Dedifferentiated amniotic fluid mesenchymal stem cell (primary cell): ENCODE measurements at regions not wholly inside any gene's neighbourhood (a gene's known extent, or its start where the extent isn't known, plus 50 kb on each side); places are given as distances from the start of the nearest gene placed in this dataset.

Experiments used
- DNase-seq: peaks from one replicate; pipeline ENCODE4 v3.0.0-alpha.2; 2016; ENCODE audit errors: extremely low spot score

DNA sequence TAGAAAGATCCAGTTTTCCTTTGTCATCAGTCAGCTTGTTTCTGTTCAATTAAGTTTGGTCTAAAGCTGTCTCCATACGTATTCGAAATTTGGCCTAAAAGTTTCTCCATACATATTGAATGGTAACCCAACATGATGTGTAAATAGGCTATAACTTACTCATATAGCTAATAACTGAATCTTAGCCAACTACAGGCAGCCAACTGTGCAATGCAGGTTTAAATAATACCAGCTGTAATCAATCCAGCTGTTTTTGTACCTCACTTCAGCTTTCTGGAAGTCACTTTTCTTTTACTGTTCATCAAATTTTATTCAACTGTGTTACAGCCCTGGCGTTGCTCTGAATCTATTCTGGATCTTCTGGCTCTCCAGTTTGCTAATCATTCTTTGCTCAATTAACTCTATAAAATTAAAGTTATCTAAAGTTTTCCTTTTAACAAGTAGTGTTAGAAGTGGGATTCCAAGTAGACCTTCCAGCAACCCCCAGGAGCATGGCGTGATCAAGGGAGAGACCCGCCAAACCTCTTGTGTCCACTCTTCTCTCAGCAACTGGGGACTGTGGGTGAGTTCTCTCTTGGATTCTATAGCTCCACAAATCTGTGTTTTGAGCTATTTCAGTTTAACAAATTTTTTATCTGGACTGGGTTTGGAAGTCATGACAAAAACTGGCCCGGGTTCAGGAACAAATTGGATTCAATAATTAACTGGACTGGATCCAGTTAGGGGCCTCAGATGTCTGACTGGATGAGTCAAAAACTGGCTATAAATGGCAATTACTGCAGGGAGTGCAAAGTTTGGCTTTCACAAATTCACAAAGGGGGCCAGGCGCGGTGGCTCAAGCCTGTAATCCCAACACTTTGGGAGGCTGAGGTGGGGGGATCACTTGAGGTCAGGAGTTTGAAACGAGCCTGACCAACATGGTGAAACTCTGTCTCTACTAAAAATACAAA lies 329.7 kb upstream of the ST6GAL2 start:
- no peak for DNase-seq

DNA sequence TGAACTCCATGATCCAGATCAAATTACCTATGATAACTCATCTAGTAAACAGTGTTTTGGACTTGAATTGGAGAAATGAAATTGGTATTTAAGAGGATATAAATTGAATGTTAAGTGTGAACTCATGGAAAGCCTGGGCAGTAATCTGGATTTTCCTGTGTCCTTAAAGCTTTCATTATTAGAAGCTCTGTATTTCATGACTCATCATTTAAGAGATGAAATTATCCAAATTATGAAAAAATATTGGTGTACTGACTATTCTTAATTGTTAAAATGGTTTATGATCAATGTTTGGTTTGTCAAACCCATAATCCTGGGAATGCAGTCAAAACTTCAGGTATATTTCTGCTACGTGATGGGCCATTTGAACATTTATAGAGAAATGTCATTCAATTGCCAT lies 332.2 kb upstream of the ST6GAL2 start:
- DNase-seq, result no peak

DNA sequence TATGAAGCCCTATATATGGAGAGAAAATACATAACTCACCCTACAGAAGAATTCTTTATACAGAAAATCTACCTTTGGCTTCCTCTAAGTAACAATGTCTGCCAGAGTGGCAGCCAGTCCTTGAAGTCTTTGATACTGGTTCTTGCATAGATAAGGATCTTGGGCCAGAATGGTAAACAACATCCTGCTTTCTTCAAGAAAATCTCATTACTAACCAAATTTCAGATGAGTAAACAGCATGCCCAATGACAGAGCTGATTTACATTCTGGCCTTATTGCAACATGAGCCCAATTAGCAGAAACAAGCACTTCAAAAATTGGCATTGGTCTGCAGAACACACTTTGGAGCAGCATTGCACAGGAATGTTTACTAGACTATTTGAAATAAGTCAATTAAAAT lies 336.5 kb upstream of the ST6GAL2 start:
- DNase-seq, result no peak

DNA sequence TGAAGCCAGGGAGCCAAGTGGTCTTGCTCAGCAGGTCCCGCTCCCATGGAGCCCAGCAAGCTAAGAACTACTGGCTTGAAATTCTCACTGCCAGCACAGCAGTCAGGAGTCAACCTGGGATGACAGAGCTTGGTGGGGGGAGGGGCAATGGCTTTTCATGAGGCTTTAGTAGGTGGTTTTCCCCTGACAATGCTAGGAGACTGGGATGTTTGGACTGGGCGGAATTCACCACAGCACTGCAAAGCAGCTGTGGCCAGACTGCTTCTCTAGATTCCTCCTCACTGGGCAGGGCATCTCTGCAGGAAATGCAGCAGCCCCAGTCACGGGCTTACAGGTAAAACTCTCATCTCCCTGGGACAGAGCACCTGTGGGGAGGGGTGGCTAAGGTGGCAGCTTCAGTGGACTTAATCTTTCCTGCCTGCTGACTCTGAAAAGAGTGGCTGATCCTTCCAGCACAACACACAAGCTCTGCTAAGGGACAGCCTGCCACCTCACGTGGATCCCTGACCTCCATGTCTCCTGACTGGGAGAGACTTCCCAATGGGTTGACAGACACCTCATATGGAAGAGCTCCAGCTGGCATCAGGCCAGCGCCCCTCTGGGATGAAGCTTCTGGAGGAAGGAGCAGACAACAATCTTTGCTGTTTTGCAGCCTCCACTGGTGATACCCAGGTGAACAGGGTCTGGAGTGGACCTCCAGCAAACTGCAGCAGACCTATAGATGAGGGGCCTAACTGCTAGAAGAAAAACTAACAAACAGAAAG lies 349.7 kb upstream of the ST6GAL2 start:
- no peak for DNase-seq

DNA sequence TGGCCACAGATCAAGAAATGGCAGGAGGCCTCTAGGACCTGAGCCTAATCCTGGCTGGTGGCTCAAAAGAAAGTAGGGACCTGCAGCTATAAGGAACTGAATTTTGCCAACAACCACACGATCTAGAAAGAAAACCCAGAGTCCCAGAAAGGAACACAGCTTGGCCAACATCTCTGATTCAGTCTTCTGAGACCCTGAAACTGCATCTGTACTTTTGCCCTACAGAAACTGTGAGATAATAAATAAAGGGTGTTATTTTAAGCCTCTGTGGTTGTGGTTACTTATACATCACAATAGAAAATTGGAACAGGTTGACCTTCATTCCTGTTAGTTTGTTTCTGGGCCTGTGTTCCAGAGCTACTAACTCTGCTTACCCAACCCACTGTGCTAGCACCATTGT lies 356.8 kb upstream of the ST6GAL2 start:
- DNase-seq, result no peak

DNA sequence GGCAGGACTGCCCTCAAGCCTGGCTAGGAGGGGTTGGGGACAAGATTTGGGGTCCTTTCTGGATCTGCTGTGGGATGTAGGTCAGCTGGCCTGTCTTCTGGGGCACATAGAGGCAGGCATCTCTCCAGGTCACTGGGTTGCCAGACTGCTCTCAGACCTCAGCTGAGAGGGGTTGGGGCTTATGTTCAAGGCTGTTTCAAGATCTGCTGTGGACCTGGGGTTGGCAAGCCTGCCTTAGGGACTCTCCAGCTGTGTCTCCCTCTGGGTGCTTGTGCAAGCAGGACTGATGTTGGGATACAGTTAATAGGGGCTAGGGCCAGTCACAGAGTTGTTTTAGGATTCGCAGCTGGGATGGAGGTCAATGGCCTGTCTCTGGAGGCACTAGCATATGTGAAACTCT lies 363.0 kb upstream of the ST6GAL2 start:
- DNase-seq, result no peak

DNA sequence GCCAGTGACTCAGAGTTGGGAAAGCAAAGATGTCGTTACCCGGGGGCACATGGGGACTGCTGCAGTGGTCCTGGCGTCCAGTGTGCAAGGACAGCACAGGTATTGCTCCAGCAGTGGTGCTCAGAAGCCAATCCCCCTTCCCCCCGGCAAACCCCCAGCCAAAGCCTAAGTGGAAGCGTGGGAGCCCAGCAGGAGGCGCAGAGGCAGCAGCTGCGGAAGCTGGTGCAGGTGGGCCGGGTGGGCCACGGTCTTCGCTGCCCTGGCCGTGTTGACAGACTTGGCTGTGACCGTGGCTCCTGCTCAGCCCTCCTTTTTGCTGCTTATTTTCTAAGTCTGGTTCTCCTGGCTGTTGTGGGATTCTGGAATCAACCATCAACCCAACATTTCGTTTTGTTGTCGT lies 369.8 kb upstream of the ST6GAL2 start:
- DNase-seq, result no peak

DNA sequence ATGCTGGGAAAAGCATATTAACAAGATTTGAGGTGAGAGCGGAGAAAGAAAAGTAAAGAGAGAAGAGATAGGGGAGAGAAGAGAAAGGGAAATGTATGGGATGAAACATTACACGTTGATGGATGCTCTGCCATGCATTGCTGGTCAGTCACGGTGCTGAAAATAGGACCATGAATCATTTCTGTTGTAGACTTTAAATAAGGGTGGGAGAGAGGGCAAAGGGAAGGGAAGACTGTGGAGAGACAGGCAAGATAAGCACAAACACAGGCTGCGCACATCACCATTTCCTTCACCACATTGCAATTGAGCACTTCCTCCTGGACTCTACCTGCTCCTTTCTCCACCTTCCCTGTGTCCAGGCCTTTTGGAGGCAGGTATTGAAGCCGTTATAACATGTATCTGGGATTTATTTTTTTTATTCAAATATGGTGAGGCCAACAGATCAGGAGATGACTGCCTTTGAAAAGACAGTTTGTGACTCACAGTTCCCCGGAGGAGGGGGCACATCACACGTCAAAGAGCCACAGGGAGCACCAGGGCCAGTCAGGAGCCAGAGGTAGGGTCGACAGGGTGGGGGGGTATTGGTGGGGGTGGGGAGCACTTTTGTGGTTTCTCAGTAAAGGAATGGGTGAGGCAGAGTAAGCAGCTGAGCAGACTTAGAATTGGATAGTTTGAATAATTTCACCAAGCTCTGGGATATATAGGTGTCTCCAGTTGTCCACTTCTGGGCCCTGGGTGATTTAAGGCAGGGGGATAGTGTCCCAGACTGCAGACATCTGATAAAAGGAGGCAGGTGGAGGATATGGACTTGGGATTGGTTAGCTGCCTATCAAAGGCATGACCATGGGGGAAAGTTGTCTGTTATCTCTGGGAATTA lies 372.8 kb upstream of the ST6GAL2 start:
- DNase-seq, result no peak

DNA sequence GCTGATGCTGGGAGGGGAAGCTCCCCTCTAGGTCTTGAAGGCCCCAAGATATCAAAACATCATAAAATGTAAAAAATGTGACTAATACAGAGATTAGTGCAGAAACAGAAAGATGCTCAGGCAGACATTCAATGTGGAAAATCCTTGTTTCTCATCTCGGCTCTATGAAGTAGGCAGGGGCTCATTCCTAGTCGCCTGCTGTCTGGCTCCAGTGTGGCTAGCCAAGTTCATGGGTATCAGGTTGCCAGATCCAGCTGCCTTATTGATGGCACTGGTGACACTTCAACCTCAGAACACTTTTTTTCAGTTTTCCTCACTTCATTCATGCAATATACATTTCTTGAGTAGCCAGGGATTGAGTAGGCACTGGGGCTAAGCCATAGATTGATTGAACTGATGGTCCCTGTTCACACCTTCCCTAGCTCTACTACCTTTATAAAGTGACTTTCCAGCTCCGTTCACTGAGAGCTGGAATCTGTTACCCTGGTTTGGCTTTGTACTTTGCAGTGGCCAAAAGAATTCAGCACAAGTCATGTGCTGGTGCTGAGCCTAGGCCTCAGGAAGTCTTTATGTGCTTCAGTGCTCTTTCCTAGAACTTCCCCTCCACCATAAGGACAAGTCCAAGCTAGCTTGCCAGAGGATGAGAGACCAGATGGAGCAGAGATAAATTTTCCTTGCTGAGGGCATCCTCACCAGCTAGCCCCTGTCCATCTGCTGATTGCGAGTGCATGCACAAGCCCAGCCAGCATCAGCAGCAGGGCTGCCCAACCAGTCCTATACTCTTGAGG lies 373.6 kb upstream of the ST6GAL2 start:
- DNase-seq, result no peak

DNA sequence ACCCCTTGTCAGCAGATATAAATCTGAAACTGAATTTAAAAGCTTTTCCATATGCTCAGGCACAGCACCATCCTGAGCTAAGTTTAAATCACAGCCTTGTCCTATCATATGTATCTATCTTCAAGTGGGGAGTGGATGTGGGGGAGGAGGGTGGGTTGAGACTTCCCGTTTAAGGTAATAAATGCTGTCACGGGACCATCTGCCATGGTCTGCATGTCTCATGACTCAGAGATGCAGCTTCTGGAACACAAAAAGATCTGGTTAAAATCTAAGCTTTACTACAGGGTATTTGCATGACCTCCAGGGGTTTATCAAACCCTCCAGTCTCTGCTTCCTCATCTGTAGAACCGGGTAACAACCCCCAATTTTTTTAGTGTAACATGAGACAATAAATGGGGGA lies 377.7 kb upstream of the ST6GAL2 start:
- no peak for DNase-seq

DNA sequence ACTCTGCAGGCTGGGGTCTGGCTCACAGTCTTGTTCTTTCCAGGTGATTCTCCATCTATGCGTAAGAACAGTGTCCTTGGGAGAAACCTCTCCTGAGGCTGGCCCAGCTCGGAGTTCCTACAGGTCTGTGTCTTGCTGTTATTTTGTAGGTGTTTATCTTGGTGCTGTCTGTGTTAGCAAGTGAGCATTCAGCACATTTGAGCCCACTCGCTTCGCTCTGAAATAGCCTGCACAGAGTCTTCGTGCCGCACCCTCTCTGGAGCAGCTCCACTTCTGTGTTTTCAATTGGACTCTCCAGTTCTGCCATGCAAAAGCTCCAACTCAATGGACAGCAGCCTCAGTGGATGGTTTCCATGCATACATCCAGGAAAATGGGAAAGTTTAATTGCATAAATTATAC lies 378.2 kb upstream of the ST6GAL2 start:
- no peak for DNase-seq

DNA sequence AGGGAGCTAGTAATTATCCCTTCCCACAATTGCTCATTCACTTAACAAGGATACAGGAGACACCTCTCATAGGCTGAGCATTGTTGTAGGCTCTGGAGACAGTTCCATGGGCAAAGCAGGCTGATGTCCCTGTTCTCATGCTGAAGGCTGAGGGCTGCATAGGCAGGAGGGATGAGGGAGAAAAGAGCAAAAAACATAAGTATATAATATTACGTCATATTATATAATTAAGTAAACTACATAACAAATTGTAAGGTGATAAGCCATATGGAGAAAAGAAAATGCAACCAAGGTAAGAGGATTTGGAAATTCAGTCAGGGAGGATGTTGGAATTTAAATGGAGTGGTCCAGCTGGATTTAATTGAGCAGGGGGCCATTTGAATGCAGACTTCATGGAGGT lies 380.6 kb upstream of the ST6GAL2 start:
- DNase-seq, result no peak

DNA sequence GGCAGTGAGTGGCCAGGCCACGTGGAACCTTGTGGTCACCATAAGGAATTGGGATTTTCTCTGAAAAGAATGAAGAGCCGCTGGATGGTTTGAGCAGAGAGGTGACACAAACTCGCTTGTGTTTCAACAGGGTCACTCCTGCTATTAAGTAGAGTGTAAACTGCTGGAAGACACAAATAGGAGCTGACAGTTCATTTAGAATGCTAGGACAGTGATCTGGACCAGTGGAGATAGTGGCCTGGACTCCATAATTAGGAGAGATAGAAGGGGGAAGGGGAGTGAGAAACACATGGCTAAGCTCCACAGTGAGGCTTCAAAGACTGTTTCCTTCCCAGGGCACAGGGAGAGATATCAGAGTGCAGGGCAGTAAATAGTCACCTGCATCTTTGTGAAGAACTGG lies 381.1 kb upstream of the ST6GAL2 start:
- no peak for DNase-seq

DNA sequence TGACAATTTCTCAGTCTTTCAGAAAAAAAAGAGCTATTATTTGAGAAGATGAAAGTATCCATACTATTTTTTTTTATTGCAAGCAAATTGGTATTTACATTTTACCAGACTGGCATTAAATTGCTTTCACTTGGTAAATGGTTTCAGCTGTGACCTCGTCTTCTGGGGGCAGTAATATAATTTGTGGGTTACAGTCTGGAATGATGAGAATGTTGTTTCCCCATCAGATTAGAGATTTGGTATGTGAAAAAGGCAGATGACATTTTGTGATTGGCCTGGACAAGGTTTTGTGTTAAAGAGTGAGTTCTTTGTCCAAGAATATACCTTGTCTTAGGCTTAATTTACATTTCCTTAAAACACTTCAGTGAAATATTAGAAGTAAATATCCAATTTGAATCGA lies 390.1 kb upstream of the ST6GAL2 start:
- no peak for DNase-seq

DNA sequence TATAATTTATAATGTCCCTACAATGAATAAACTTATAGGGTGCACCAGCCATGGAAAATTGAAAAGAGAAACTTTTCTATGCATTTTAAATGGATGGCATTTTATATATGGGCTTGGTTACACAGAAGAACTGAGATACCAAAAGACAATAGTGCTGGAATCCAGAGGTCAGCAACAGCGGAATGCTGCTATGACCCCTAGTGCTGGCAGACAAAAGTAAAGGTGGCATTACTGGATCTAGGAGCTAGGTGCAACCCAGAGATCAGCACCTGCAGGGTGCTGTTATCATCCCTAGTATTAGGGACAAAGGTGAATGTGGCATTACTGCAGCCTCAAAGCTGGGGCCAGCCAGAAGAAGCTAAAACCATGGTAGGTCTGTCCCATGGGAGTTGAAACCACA lies 392.7 kb upstream of the ST6GAL2 start:
- DNase-seq, result no peak

DNA sequence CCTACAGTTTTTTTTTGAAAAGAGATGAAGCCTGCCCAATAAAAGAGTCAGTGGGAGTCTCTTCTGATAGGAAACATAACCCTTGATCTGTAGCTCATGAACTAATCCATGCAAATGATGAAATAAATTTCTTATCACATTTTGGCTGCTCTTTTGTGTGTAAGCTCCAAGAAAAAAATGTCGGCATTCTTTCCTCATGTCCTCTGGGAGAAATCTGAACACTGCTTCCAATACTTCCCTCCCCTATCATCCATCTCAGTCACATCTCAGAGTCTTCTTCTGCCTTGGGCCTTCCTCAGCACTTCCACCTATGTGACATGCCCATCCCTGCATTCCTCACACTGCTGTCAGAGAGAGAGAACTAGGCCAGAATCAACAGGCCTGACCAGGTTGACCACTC lies 395.7 kb upstream of the ST6GAL2 start:
- DNase-seq, result no peak

DNA sequence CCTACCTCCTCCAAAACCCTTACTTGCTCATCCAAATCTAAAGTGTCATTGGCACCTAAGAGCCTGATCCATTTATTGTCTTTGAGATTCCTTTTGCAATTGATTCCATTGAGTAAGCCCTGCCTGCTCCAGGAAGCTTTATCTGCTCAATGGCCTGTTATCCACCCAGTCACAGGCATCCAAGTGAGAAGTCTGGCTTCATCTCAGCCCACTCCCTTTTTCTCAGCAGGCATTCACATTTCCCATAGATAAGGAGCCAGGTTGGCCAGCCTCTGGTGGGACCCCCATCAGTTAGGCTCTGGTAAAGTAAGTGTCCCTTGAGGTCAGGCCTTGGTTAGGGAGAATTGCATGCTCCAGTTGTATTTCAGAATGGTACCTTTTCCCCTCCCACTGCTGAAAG lies 396.2 kb upstream of the ST6GAL2 start:
- no peak for DNase-seq

DNA sequence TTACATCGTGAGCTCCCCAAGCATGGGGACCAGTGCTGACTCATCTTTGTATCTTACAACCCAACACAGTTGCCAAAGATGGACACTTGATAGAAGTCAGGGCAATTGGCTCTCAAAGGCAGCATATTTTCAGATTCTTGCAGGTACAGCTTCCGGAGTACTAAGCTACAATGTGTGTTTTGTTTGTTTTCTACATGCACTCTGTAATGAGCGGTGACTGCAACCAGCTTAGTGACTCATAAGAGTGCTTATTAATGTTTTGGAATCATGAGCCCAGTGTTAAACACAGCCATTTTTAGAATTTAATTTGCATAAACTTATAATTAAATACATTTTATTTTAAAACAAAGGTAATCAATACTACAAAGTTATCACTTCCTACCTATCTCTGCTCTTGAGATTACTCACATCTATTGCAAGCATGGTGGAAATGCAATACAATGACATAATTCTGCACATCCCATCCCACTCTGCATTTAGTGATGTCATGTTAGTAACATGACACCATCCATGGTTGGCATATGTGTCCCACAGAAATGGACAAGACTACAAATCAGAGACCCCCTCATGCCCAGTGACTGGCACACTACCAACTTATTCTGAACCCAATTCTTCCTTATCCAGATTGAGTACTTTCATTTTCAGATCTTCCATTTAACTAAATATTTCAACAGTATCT lies 399.8 kb upstream of the ST6GAL2 start:
- no peak for DNase-seq

DNA sequence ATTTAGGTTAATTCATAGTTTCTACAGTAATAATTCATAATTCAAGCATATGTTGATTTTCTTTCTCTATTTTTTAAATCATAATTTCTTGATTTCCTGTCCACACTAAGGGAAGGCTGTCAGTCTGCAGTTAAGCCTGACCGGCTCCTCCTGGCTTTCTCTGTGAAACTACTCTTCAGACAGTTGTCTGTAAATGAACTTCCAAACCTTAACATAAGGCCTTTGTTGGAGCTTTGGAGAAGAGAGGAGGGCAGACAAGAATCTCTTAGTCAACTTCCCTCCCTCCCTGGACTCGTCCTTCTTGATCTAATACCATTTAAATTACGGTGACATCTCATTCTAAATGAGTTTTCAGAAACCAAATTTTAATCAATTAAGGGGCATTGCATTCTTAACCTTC lies 404.1 kb upstream of the ST6GAL2 start:
- no peak for DNase-seq

DNA sequence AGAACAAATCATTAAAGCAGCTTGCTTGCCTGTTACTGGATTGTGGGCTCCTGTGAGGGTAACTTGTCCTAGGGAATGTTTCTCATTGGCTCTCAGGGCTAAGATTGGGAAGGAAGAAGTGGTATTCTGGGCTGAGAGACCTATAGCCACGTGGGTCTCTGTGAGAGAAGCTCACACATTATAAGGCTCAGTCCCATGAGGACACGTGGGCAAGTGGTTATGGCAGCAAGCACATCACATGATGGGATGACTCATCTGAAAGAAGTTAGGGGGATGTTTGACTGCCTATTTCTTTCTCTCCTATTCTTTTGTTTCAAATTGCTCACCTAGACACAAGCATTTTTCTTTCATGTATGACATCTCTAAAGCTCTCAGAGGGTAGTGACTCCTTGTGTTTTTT lies 418.0 kb upstream of the ST6GAL2 start:
- no peak for DNase-seq

DNA sequence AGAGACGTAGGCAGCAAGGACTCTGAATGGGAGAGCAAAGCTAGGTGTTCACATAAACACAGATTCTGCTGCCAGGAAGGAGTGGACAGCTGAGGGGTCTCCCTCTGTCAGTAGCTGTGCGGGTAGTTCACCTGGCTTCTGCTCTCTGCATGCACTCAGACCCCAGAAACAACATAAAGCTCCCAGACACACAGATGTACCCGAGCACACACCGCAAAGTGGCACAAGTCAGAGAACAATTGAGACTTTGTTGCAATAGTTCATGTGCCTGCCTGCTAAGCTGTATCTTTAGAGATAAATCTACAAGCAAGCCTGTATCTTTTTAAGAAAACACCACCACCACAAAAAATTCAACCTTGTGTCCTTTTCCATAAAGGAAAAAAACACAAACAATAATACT lies 420.0 kb upstream of the ST6GAL2 start:
- no peak for DNase-seq
